Spleen (tissue), 7 donors: ENCODE measurements at regions not wholly inside any gene's neighbourhood (a gene's known extent, or its start where the extent isn't known, plus 50 kb on each side); places are given as distances from the start of the nearest gene placed in this dataset.

Source experiments
- CTCF ChIP-seq, 11 experiments: fragments of 200-600 bp in 7 of 11; fragments of 450-650 bp in 4 of 11; sonication (generic) in 4 of 11; IDR thresholded peaks in 8 of 11; conservative IDR thresholded peaks in 3 of 11; 1 replicate in 7 of 11; 2 replicates in 4 of 11; pipeline versions ENCODE4 v1.4.0 to v1.8.0; 2016 to 2021; ENCODE audit warnings: antibody characterized with exemption in 11 of 11, inconsistent platforms in 4 of 11, mild to moderate bottlenecking in 1 of 11
- POLR2A ChIP-seq, 3 donors: fragments of 450-650 bp; IDR thresholded peaks; one replicate each; pipeline ENCODE4 v1.5.1; 2017; ENCODE audit warnings: antibody characterized with exemption in 3 of 3, mild to moderate bottlenecking in 1 of 3
- donor health status: DM: no; HTN: no; CAD: no; lungs with moderate emphysema.
- donor health status: DM: no; HTN: no; CAD: no.
- donor health status: DM: no; HTN: no; CAD: no.

GRCh38 chr10:56487746-56488145, 126.7 kb upstream of the ZWINT start:
- TF ChIP-seq CTCF (IDR thresholded peaks at IDR 0.05 in 8 of 11, conservative IDR thresholded peaks at IDR 0.05 in 3 of 11) (no peak), POLR2A (IDR thresholded peaks at IDR 0.05) (no peak)
